D721Med (cell line): ENCODE measurements at regions not wholly inside any gene's neighbourhood (a gene's known extent, or its start where the extent isn't known, plus 50 kb on each side); places are given as distances from the start of the nearest gene placed in this dataset.

Experiments
- DNase-seq: peaks from one replicate; pipeline ENCODE4 v3.0.0; 2011; ENCODE audit warnings: low spot score; ENCODE audit not compliant: insufficient read length
- FAIRE-seq: peaks from 2 replicates; lab custom pipeline; 2011; peaks lifted over from hg19 to GRCh38; lab: Jason Lieb, UNC
- CTCF ChIP-seq: IDR thresholded peaks from 2 replicates; pipeline ENCODE4 v1.5.1; 2012; ENCODE audit warnings: mild to moderate bottlenecking, control low read depth; ENCODE audit not compliant: insufficient read depth; ENCODE audit errors: missing control alignments

- no peak for FAIRE-seq
- no peak for TF ChIP-seq CTCF
Measured at GRCh38 chr2:144099340-144099739, 420.6 kb downstream of the ZEB2 start.

GRCh38 chr2:144097440-144098225 lies 422.3 kb downstream of the ZEB2 start:
- TF ChIP-seq CTCF: no peak
- no peak for FAIRE-seq
- DNase-seq: no peak

More at GRCh38 chr2:144099340-144099739, 420.6 kb downstream of the ZEB2 start:
- DNase-seq: no peak

DNA sequence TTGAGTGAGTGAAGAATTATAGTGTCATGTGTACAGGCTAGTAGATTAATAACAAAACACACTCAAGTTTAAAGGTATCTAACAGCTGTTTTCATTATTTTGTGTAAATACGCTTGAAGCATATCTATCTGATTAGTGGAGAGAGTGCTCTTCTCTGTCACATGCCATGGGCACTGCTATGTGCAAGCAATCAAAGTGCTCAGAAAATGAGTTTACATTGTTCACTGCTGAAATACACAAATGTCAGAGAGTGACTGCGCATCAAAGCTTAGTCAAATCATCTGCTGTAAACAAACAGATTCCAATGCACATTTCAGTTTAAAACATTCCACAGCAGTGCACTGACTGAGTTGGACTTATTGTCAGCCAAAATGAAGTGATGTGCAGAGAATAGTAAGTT lies 423.4 kb downstream of the ZEB2 start:
- TF ChIP-seq CTCF: no peak
- FAIRE-seq (no peak), DNase-seq (no peak)

- DNase-seq: no peak
- no peak for TF ChIP-seq CTCF
- FAIRE-seq: no peak
Measured at GRCh38 chr2:144094408-144095151, 425.3 kb downstream of the ZEB2 start.

- DNase-seq: no peak
- no peak for TF ChIP-seq CTCF
- FAIRE-seq: no peak
Measured at GRCh38 chr2:144091622-144092021, 428.3 kb downstream of the ZEB2 start.

- no peak for DNase-seq
- TF ChIP-seq CTCF: no peak
- no peak for FAIRE-seq
Measured at GRCh38 chr2:144088863-144089262, 431.1 kb downstream of the ZEB2 start.

GRCh38 chr2:144086965-144087364 lies 433.0 kb downstream of the ZEB2 start:
- no peak for DNase-seq
- TF ChIP-seq CTCF: no peak
- no peak for FAIRE-seq
